HG03045 (cell line): ENCODE measurements at regions not wholly inside any gene's neighbourhood (a gene's known extent, or its start where the extent isn't known, plus 50 kb on each side); places are given as distances from the start of the nearest gene placed in this dataset.

ENCODE experiments used
- ATAC-seq: cut with Tn5 transposase; IDR thresholded peaks from one replicate; pipeline ENCODE4 v1.9.1; 2021; ENCODE audit warnings: mild to moderate bottlenecking, moderate library complexity; ENCODE audit not compliant: unreplicated experiment

DNA sequence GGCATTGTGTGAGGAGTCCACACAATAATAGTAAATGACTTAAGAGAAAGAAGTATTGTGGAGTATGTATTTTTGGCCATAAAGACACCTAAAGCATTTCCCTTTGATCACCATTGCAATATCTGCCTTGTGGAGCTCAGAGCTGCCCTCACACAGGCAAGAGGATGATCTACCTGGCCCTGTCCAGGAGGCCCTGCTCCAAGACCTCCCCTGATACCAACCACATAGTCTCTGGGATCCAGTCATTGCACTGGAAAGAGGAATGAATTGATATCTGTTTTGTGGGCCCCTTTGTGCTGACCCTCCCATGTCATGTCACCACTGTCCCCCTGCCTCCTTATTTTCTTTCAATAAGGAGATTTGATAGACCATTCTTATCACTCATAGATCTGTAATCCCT, 430.6 kb upstream of the TNP1 start:
- no peak for ATAC-seq

- ATAC-seq = no peak
Measured at GRCh38 chr2:217289907-217290280, 430.0 kb upstream of the TNP1 start.

DNA sequence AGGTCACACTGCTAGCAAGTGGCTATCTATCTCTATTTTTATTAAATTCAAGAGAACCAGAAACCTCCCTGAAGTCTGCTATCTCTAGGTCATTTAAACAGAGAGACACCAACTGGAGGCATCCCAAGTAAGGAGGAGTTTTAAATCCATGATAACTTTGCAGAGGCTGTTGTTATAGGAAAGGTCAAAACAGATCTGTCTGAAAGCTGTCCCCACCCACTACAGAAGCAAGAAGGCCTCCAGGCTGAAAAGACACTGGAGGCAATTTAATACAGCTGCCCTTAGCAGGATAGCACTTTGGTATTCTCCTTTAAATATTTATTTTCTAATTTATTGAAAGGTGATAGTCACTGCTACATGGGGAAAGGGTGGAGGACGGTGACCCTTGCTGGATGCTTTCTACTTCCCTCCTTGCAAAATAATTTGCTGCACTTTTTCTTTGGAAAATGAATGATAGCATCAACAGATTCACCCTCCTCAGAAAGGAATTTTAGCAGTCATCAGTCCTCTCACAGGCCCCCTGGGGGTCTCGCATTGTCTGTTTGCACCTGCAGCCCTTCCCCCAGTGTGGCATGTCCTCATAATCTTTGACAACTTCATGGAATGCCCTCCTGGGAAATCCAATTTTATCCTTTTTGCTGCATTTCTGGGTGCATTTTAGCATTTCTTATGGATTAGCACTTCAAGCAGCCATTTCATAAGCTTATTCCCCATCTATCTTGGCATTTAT, 429.5 kb upstream of the TNP1 start:
- ATAC-seq = no peak

- no peak for ATAC-seq
Measured at GRCh38 chr2:217288472-217289063, 428.7 kb upstream of the TNP1 start.

- no peak for ATAC-seq
Measured at GRCh38 chr2:217286833-217287232, 427.0 kb upstream of the TNP1 start.

- no peak for ATAC-seq
Measured at GRCh38 chr2:217285926-217286325, 426.1 kb upstream of the TNP1 start.

DNA sequence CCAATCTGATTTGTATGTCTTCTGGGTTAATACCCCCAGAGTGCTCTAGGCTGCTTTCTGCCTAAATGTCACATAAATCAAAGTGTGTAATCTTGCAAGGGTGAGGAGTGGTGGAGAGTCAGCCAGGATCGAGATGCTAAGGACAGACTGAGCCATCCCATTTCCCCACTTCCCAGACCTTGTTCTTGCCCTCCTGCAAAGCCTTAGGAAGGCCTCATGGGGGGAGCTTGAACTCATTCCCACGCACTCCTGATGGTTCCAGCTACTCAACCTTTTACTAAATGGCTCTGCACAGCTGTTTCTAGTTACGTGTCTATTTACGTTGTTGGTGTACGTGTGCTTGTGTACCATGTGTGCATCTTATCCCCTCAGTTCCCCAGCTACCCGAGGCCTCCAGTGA, 423.6 kb upstream of the TNP1 start:
- ATAC-seq = no peak

- ATAC-seq = no peak
Measured at GRCh38 chr2:217282531-217282930, 422.7 kb upstream of the TNP1 start.

DNA sequence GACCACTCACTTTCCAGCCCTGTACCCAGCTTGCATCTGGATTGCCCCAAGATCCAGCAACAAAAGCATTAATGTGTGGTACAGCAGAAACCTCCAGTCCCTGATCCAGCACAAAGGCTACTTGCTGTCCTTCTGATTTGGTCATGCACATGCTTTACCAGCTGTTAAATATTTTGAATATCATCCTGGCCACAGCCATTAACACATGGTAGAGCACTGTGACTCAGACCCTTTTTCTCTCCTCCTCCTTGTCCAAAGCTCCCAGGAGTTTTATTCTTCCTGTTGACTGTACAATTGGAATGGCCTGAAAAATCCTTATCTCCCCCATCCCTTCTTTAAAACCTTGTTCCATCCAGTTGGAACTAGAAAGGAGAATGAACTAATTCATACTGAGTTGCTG, 419.7 kb upstream of the TNP1 start:
- ATAC-seq = no peak

DNA sequence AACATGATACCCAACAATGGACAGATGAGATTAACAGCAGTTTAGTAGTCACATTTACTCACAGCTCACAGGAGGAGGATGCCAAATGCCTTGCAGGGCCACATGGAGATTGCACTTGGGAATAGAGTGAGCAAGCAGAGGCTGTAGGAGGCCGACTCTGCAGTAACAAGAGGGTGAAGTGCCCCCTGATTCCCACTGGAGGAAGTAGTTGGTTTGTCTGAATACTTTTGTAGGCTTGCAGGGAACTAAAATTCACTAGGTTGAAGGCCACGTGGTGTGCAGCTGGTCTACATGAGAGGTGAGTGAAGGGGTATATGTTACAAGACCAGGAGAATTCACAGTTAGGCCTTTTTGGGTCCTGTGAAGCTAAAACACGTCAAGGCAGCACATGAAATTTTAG, 419.3 kb upstream of the TNP1 start:
- ATAC-seq = no peak

DNA sequence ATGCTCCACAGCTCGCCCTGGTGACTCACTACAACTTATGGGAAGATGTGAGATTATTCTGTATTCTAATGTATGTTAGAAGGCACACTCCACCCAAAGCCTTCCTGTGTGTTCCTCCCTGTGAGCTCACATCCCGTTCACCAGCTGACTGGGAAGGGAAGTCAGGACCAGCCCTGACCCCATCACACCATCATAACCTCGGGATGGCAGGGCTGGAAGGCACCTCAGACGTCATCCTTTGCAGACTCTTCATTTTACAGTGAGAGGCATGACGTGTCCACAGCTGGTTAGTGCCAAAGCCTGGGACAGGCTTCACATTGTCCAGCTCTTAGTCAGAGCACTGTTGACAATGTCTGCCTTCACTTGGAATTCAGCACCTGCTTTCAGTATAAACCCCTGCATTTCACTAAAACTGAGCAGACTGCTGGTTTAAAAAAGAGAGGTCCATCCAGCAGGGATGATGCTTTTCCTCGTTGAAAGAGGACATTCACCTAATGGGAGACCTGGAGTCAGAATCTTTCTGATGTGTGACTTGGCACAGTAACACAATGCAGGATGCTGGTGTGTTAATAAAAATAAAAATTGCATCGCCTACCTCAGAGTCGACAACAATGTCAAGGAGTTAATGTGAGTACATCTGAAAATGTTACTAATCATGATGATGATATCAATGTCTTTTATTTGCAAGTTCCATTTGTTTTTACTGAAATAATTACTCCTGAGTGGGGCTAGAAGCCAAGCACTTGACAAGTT, 418.0 kb upstream of the TNP1 start:
- ATAC-seq = no peak

- no peak for ATAC-seq
Measured at GRCh38 chr2:217276433-217276832, 416.6 kb upstream of the TNP1 start.

GRCh38 chr2:217275091-217275490, 415.2 kb upstream of the TNP1 start:
- ATAC-seq = no peak

- no peak for ATAC-seq
Measured at GRCh38 chr2:217274578-217274977, 414.7 kb upstream of the TNP1 start.

- ATAC-seq = no peak
Measured at GRCh38 chr2:217273851-217274250, 414.0 kb upstream of the TNP1 start.

DNA sequence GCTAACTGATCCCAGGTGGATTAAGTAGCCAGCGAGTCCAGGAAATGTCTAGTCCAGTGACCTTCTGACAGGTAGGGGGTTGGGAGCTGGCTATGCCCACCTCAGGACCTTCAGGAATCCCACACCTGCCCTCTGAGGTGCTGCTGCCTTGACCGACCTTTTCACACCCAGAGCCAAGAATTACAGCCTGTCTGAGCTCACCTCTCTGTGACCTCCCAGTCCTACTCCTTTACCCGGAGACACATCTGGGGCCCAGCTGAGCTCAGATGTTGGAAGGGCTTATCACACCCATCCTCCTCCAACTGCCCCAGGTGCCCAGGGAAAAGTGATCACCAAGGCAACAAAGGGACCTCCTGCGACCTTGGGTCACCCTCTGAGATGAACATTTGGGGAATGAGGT, 413.3 kb upstream of the TNP1 start:
- no peak for ATAC-seq

DNA sequence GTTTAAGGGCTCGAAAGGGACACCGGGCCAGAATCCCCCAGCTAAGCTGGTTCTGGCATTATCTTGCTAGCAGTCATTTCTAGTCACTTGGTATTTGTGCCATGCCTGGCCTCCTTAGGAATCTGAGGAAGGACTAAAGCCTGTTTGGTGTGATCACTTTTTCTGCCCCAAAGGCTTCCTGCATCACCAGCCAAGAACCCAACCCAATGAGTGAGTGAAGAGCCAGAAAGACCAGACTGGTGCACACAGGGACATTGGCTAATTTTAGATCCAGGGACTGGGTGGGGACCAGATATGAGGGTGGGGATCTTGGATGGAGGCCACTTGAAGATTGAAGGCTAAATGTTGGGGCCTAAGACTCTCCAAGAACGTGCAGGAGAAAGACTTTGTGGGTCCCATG, 411.9 kb upstream of the TNP1 start:
- ATAC-seq = no peak

GRCh38 chr2:217270485-217271121, 410.7 kb upstream of the TNP1 start:
- no peak for ATAC-seq

DNA sequence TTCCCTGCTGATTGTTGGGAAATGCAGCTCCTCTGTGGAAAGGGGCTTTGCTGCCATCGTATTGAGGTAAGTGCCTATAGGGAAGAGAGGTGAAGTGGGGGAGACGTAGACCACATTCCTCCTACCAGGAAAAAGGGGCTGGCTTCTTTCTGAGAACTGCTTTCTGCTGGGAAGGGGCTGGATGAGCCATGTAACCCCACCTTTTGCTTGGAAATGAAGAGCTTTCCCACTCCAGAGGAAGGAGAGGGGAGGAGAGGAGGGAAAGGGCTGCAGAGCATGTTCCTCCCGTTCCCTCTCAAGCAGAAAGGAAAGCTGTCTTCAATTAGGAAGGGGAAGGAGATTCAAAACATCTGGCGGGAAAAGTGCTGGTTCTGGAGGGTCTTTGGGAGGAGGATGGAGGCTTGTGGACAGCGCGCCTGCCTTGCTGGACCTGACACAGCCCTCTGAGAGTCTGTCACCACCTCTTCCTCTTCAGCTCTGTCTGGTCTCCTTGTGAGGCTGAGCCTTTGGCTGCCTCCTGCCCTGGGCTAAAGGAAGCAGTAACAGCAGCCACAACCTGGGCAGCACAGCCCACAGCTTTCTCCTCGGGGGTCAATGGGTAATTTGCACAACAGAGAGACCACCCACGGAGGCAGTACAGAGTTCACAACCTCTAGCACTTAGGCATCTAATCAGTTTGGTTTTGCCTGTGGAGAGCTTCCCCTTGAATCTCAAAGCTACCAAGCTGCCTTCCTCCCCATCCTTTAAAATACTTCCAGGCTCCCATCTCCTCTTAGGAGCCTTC, 410.0 kb upstream of the TNP1 start:
- no peak for ATAC-seq

DNA sequence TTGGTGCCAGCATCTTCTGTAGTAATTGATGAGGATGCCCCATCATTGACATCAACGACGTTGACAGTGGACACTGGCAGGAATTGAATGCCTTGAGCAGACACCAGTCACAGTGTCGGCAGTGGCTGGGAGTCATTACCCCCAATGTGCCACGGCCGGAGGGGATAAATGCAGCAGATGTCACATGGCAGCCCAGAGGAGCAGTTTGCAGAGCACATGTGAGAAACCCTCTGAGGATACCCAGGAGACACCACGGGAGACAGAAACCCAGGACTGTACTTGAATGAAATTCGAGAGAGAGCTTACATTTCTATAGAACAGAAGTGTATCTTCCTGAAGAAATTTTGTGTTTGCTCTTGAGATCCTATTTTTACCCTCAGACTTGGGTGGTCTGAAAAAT, 409.1 kb upstream of the TNP1 start:
- no peak for ATAC-seq

- no peak for ATAC-seq
Measured at GRCh38 chr2:217267758-217268157, 407.9 kb upstream of the TNP1 start.
